Kidney capillary endothelial cell (primary cell): ENCODE measurements at regions not wholly inside any gene's neighbourhood (a gene's known extent, or its start where the extent isn't known, plus 50 kb on each side); places are given as distances from the start of the nearest gene placed in this dataset.

Experiments
- DNase-seq: peaks from one replicate; pipeline ENCODE4 v3.0.0-alpha.2; 2018; ENCODE audit warnings: low spot score

- DNase-seq: peak; percentile 62
Measured at GRCh38 chr18:14189858-14190257, 57.6 kb upstream of the ZNF519 start.

- peak; percentile 32 for DNase-seq
Measured at GRCh38 chr18:14188751-14189406, 56.6 kb upstream of the ZNF519 start.
